Epithelial cell of esophagus (primary cell): ENCODE measurements at regions not wholly inside any gene's neighbourhood (a gene's known extent, or its start where the extent isn't known, plus 50 kb on each side); places are given as distances from the start of the nearest gene placed in this dataset.

ENCODE experiments used
- DNase-seq: peaks from one replicate; pipeline ENCODE4 v3.0.0; 2010; ENCODE audit warnings: low read depth
- H3K4me3 ChIP-seq: 2 replicates; pipeline ENCODE4 v1.5.1; 2011; ENCODE audit warnings: mild to moderate bottlenecking, low read length, control low read depth
- TF ChIP-seq, protein P1 (sequence below): IDR thresholded peaks from 2 replicates; pipeline ENCODE4 v1.5.1; 2011; ENCODE audit warnings: low read depth, mild to moderate bottlenecking, low read length, control low read depth, inconsistent platforms; ENCODE audit not compliant: insufficient read depth; ENCODE audit errors: missing control alignments

DNA sequence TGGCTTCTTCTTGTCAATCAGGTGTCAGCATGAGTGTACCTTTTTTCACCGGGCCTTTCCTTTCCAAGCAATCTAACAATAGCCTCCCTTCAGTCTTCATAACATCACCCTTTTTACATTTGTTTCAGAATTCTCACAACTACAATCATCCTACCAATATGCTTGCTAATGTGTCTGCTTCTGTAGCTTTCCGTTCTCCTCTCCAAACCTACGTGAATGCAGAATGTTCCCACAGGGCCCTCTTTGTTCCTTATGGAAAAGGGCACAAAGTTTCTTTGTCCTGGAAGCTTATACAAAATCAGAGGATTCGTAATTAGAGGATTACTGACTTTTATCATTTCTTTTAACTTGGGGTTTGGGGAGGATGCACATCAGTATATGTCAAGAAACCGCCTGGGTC lies 461.8 kb downstream of the CENPC start:
- TF ChIP-seq, protein P1, sequence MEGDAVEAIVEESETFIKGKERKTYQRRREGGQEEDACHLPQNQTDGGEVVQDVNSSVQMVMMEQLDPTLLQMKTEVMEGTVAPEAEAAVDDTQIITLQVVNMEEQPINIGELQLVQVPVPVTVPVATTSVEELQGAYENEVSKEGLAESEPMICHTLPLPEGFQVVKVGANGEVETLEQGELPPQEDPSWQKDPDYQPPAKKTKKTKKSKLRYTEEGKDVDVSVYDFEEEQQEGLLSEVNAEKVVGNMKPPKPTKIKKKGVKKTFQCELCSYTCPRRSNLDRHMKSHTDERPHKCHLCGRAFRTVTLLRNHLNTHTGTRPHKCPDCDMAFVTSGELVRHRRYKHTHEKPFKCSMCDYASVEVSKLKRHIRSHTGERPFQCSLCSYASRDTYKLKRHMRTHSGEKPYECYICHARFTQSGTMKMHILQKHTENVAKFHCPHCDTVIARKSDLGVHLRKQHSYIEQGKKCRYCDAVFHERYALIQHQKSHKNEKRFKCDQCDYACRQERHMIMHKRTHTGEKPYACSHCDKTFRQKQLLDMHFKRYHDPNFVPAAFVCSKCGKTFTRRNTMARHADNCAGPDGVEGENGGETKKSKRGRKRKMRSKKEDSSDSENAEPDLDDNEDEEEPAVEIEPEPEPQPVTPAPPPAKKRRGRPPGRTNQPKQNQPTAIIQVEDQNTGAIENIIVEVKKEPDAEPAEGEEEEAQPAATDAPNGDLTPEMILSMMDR: no peak
- no peak overlapping the region for H3K4me3 ChIP-seq
- DNase-seq: no peak

DNA sequence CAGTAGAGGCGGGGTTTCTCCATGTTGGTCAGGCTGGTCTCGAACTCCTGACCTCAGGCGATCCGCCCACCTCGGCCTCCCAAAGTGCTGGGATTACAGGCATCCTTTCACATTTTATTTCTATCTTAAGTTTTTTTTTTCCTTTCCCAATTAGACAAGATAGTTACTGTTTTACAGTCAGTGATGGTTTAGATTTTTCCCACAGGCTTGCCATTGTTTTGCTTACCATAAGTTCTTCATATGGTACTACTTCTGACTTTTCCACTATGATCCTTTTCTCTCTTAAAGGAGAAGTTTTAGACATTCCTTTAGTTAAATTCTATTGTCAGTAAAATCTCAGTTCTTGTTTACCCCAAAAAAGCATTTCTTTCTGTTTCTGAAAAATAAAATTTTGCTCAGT lies 462.6 kb downstream of the CENPC start:
- no peak overlapping the region for H3K4me3 ChIP-seq
- no peak for DNase-seq
- TF ChIP-seq, protein P1: no peak

DNA sequence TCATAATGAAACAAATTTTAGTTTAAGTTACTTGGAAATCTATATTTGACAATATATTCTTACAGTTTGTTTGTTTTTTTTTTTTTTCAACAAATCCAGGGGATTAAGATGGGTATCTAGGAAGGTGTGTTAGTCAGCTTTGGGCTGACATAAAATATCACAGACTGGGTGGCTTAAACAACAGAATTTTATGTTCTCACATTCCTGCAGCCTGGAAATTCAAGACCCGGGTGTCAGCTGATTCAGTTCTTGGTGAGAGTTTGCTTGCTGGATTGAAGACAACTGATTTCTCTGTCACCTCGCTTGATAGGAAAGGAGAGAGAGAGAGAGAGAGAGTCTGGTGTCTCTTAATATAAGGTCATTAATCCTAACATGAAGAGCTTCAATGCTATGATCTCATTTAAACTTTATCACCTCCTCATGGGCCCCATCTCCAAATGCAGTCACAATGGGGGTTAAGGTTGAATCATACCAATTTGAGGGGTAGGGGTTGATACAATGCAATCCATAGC lies 465.2 kb downstream of the CENPC start:
- TF ChIP-seq, protein P1: no peak
- H3K4me3 ChIP-seq: no peak overlapping the region
- DNase-seq: no peak

DNA sequence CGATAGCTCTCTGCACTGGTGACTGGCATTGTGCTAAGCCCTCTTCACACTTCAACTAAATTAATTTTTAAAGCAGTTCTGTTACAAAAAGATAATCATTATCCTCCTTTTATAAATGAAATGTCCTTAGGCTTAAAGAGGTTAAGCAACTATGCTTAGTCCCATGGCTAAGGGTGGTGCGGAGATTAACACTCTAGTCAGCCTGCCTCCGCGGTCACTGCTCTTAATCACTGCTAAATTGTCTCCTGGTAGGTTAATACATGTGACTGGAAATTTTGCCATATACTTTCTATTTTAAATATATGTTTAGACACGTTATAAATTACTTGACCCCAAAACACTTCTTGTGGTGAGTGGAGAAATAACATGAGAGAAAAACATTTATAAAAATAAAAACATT lies 473.7 kb downstream of the CENPC start:
- H3K4me3 ChIP-seq: no peak overlapping the region
- TF ChIP-seq, protein P1: no peak
- DNase-seq: no peak

DNA sequence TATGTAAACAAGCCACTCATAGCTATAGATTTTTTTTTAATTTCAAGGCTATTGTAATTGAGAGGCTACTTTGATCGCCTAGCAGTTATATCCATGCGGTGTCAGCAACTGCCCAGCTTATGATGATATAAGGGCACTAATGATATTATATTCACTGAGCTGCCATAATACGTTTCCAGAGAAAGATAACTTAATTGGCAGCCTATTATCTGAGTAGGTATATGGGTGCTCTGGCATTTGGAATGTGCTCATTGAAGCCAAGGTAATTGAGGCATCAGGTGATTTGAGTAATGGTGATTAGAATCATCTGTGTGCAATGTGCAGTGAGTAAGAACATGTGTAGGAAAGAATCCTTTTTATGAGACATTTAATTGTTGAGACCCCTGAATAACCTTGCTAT lies 490.0 kb downstream of the CENPC start:
- DNase-seq: no peak
- TF ChIP-seq, protein P1: no peak
- no peak overlapping the region for H3K4me3 ChIP-seq

DNA sequence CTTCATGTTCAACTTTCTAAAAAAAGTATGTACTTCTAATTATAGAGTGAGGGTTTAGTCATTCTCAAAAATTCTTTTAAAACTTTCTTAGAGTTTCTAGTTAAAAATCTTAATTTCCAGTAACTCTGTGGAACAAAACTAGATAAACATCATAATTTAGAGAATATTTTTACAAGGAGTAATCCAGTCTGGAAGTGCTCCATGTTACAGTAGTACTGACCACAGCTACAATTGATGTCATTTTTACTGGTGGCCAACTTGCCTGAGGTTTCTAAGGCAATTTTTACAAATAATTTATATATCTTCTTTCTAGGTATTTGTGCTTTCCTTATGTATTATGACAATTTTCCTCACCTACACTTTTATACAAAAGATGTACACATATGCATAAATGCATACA lies 490.4 kb downstream of the CENPC start:
- TF ChIP-seq, protein P1: no peak
- no peak for DNase-seq
- H3K4me3 ChIP-seq: no peak overlapping the region

DNA sequence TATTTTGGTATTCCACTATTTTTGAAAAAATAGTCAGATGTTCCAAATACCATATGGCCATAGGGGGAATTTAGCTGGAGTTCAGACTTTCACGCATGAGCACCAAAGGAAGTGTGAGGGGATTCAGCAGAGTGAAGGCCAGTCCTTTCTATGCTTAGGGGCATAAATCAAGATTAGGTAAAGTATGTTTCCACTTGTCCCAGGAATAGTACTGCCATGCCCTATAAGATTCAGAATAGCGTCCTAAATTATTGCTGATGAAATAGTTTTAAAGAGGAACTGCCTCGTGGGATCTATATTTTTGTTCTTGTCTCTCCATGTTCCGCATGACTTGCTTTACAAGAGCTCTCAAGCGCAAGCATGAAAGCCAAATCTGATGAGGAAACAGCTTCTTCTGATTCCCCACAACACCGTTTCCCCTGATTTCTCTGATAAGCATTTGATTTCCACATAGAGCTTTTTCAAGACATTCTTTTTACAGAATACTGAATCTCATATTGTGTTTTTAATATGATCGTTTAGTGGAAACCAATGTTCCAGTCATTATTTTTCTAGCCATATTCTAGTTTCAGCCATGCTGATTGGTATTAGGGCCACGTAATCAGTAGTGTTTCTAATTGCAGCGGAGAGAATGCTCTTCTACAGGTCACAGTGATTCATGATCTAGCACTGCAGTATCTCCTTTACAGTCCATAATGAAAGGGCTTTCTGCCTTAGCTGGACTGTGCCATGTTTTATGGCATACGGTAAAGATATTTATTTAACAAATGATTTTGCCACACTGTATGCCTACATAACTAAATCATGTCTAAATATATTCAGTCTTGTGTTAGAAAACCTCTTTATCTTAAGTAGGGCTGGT lies 492.3 kb downstream of the CENPC start:
- DNase-seq: no peak
- TF ChIP-seq, protein P1: no peak
- H3K4me3 ChIP-seq: no peak overlapping the region
